ENCODE measurements at regions not wholly inside any gene's neighbourhood (a gene's known extent, or its start where the extent isn't known, plus 50 kb on each side); places are given as distances from the start of the nearest gene placed in this dataset.

GRCh38 chr12:82529101-82529500 lies 157.6 kb upstream of the TMTC2 start:
- no peak for DNase-seq
- TF ChIP-seq CTCF (IDR thresholded peaks at IDR 0.05; ENCODE audit: low read depth, low read length): no peak
- H3K4me3 ChIP-seq (ENCODE audit: low read depth, low read length): no peak overlapping the region
- H3K4me1 ChIP-seq: no peaks in the 10 kb centered on the region
- H3K27me3 ChIP-seq: no peaks in the 10 kb centered on the region; the same call in 1 of the 2 replicates
- no peaks in the 10 kb centered on the region for H3K36me3 ChIP-seq
- H3K9me3 ChIP-seq: no peaks in the 10 kb centered on the region

- Histone ChIP-seq H3K4me3 (ENCODE audit: low read depth, low read length) (no peak overlapping the region), H3K27me3 (no peaks in the 10 kb centered on the region; the same call in 1 of the 2 replicates), H3K36me3 (no peaks in the 10 kb centered on the region), H3K4me1 (no peaks in the 10 kb centered on the region), H3K9me3 (no peaks in the 10 kb centered on the region)
- no peak for DNase-seq
- no peak for TF ChIP-seq CTCF (IDR thresholded peaks at IDR 0.05; ENCODE audit: low read depth, low read length)
Measured at GRCh38 chr12:82529954-82530353, 156.8 kb upstream of the TMTC2 start.

- H3K9me3 ChIP-seq: no peaks in the 10 kb centered on the region
- no peaks in the 10 kb centered on the region for H3K36me3 ChIP-seq
- no peak for DNase-seq
- no peaks in the 10 kb centered on the region; the same call in 1 of the 2 replicates for H3K27me3 ChIP-seq
- TF ChIP-seq CTCF (IDR thresholded peaks at IDR 0.05; ENCODE audit: low read depth, low read length): no peak
- no peaks in the 10 kb centered on the region for H3K4me1 ChIP-seq
- no peak overlapping the region for H3K4me3 ChIP-seq (ENCODE audit: low read depth, low read length)
Measured at GRCh38 chr12:82530394-82530793, 156.3 kb upstream of the TMTC2 start.

GRCh38 chr12:82533341-82533740 lies 153.4 kb upstream of the TMTC2 start:
- no peaks in the 10 kb centered on the region for H3K27me3 ChIP-seq
- no peak overlapping the region for H3K4me3 ChIP-seq (ENCODE audit: low read depth, low read length)
- H3K9me3 ChIP-seq: no peaks in the 10 kb centered on the region
- no peaks in the 10 kb centered on the region for H3K4me1 ChIP-seq
- H3K36me3 ChIP-seq: no peaks in the 10 kb centered on the region
- no peak for TF ChIP-seq CTCF (IDR thresholded peaks at IDR 0.05; ENCODE audit: low read depth, low read length)
- no peak for DNase-seq

GRCh38 chr12:82537436-82537835 lies 149.3 kb upstream of the TMTC2 start:
- Histone ChIP-seq H3K27me3 (no peaks in the 10 kb centered on the region), H3K4me1 (no peaks in the 10 kb centered on the region), H3K9me3 (no peaks in the 10 kb centered on the region), H3K36me3 (no peaks in the 10 kb centered on the region), H3K4me3 (ENCODE audit: low read depth, low read length) (no peak overlapping the region)
- no peak for DNase-seq
- no peak for TF ChIP-seq CTCF (IDR thresholded peaks at IDR 0.05; ENCODE audit: low read depth, low read length)

- no peak for TF ChIP-seq CTCF (IDR thresholded peaks at IDR 0.05; ENCODE audit: low read depth, low read length)
- Histone ChIP-seq H3K36me3 (no peaks in the 10 kb centered on the region), H3K9me3 (no peaks in the 10 kb centered on the region), H3K27me3 (no peaks in the 10 kb centered on the region), H3K4me3 (ENCODE audit: low read depth, low read length) (no peak overlapping the region), H3K4me1 (no peaks in the 10 kb centered on the region)
- no peak for DNase-seq
Measured at GRCh38 chr12:82554529-82554928, 132.2 kb upstream of the TMTC2 start.

Measured in BE2C (cell line).